Cardiac fibroblast (primary cell): ENCODE measurements at regions not wholly inside any gene's neighbourhood (a gene's known extent, or its start where the extent isn't known, plus 50 kb on each side); places are given as distances from the start of the nearest gene placed in this dataset.

Source experiments
- DNase-seq, 2 donors: peaks; one replicate each; pipeline versions ENCODE4 v3.0.0 to v3.0.0-alpha.2; 2010; ENCODE audit warnings: low read depth in 2 of 2
- H3K4me3 ChIP-seq, 2 donors: replicated peaks in 1 of 2; 1 replicate in 1 of 2; 2 replicates in 1 of 2; pipeline ENCODE4 v1.5.1; 2011; ENCODE audit warnings: low read depth in 2 of 2, low read length in 2 of 2, mild to moderate bottlenecking in 2 of 2, moderate library complexity in 1 of 2
- CTCF ChIP-seq: IDR thresholded peaks from one replicate; pipeline ENCODE4 v1.5.1; 2011; ENCODE audit warnings: low read depth, mild to moderate bottlenecking, low read length, inconsistent platforms

DNA sequence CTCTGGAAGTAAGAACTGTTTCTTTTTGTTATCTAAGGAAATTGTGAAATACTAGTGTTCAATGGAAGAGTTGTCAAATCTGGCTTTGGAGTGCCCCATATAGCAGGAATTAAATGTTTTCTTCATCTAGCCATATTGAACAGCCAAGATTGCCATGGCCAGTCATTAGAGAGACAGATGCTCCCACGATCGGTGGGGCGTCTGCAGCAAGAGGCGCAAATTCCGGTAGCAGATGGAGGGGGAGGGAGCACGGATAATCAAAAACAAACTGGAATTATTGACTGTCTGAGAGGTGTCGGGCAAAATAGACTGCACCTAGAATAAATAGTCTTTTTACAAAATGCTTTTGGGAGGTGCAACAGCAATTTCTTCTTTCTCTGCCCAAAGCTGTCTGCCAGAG is 139.1 kb upstream of the FSTL4 start:
- no peak overlapping the region for H3K4me3 ChIP-seq
- DNase-seq: no peak
- TF ChIP-seq CTCF: no peak

- TF ChIP-seq CTCF: no peak
- H3K4me3 ChIP-seq: no peak overlapping the region
- DNase-seq: no peak
Measured at GRCh38 chr5:133750856-133751255, 138.5 kb upstream of the FSTL4 start.

- no peak overlapping the region for H3K4me3 ChIP-seq
- TF ChIP-seq CTCF: no peak
- no peak for DNase-seq
Measured at GRCh38 chr5:133750356-133750755, 138.0 kb upstream of the FSTL4 start.

DNA sequence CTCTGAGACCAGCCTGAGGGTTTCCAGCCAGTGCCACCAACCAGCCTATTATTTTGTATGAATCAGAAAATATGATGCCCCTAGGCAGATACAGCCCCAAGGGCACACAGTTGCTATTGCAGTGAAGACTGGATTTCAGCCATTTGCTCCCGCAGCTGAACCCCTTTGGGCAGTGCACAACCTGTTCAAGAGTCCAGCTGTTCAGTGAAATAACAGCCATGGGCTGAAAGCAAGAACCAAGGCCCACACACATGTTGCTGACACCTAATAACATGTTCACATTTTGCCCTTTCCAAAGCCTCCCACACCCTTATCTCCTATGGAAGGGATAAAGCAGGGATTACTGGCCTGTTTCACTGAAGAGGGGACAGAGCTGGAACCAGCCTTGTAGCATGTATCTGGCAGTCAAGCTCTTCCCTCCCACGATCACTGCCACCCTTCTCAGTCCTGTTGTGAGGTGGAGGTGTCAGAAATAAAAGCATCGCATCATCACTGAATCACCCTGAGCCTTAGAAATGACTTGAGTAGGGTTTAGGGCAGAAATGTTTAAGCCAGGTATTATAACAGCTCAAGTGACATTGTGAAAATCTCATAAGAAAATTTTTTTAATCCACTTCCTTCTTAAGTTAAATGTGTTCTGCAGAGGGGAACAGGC is 137.1 kb upstream of the FSTL4 start:
- no peak for TF ChIP-seq CTCF
- no peak overlapping the region for H3K4me3 ChIP-seq
- DNase-seq: no peak

GRCh38 chr5:133746834-133747233 is 134.5 kb upstream of the FSTL4 start:
- DNase-seq: no peak
- TF ChIP-seq CTCF: peak; percentile 11

DNA sequence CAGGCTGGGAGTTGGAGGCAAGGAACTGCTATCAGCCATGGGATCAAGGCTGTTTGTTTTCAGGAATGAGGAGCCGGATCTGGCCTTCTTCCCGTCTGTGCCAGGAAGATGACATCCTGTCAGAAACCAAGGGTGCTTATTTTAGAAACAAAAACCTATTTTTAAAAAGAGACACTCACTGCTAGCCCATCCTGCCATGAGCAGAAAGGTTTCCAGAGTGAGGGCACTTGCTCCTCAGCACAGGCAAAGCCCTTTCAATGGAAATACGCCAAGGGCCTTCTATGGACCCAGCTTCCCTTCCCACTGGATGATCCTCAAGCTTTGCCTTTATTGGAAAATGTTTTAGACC is 132.6 kb upstream of the FSTL4 start:
- TF ChIP-seq CTCF: no peak
- H3K4me3 ChIP-seq: no peak overlapping the region
- DNase-seq: no peak

More at GRCh38 chr5:133746834-133747233, 134.5 kb upstream of the FSTL4 start:
- H3K4me3 ChIP-seq: no peak overlapping the region
